AG09309 (cell line): ENCODE measurements at regions not wholly inside any gene's neighbourhood (a gene's known extent, or its start where the extent isn't known, plus 50 kb on each side); places are given as distances from the start of the nearest gene placed in this dataset.

Experiments used
- DNase-seq: peaks from one replicate; pipeline ENCODE4 v3.0.0-alpha.2; 2010; ENCODE audit warnings: low read depth
- H3K4me3 ChIP-seq: 2 replicates; pipeline ENCODE4 v1.5.1; 2011; ENCODE audit warnings: mild to moderate bottlenecking, low read depth, low read length, moderate library complexity; ENCODE audit not compliant: control insufficient read depth
- TF ChIP-seq, protein P1 (sequence below): IDR thresholded peaks from 2 replicates; pipeline ENCODE4 v1.5.1; 2011; ENCODE audit warnings: mild to moderate bottlenecking, low read depth, low read length, inconsistent platforms; ENCODE audit not compliant: insufficient read depth, control insufficient read depth; ENCODE audit errors: missing control alignments

DNA sequence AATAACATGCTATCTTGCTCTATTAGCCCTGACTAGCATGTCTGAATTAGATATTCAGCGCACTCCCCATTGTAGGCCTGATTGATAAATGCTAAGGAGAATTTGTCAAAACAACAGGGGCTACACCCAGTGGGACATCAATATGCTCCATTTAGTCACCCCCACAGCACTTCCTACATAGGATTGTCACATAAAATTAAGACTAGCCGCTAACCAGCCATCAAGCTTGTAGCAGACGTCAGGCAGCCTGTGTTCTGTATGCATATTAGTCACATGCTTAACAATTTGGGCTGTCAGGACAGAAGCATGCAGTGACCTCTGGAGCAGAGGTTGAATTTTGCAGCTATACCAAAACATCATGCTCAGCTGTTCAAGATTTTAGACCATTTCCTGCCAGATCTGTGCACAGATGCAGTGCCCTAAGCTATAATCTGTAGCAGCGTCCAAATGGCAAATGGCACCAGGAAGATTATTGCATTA is 197.4 kb upstream of the ISL1 start:
- TF ChIP-seq, protein P1, sequence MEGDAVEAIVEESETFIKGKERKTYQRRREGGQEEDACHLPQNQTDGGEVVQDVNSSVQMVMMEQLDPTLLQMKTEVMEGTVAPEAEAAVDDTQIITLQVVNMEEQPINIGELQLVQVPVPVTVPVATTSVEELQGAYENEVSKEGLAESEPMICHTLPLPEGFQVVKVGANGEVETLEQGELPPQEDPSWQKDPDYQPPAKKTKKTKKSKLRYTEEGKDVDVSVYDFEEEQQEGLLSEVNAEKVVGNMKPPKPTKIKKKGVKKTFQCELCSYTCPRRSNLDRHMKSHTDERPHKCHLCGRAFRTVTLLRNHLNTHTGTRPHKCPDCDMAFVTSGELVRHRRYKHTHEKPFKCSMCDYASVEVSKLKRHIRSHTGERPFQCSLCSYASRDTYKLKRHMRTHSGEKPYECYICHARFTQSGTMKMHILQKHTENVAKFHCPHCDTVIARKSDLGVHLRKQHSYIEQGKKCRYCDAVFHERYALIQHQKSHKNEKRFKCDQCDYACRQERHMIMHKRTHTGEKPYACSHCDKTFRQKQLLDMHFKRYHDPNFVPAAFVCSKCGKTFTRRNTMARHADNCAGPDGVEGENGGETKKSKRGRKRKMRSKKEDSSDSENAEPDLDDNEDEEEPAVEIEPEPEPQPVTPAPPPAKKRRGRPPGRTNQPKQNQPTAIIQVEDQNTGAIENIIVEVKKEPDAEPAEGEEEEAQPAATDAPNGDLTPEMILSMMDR = no peak
- H3K4me3 ChIP-seq = no peak overlapping the region
- DNase-seq = no peak

DNA sequence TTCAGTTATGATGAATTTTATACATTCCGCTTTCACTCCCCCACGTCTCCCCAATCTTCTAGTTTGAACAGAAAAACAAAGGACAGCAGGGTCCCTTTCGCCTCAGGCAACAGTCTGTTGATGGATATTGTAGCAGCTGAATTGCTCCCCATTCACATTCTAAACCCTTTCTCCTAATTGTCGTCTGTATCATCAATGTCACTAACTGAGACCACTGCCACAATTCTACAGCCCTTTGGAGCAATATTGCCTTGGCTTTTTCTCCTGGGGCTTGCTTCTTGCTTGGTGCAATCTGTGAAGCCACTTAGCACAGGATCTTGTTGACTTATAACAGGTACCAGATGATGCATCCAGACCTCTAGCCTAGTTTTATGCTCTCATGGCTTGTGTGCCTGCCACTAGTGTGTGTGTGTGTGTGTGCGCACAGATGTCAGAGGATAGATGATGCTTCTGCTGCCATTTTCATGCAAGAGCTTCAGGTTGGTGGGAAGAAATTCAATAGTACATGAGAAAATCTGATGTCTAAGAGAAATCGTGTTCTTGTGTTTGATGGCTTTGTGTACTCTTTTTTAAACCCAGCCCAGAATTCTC is 195.2 kb upstream of the ISL1 start:
- no peak for DNase-seq
- no peak overlapping the region for H3K4me3 ChIP-seq
- TF ChIP-seq, protein P1 = no peak

DNA sequence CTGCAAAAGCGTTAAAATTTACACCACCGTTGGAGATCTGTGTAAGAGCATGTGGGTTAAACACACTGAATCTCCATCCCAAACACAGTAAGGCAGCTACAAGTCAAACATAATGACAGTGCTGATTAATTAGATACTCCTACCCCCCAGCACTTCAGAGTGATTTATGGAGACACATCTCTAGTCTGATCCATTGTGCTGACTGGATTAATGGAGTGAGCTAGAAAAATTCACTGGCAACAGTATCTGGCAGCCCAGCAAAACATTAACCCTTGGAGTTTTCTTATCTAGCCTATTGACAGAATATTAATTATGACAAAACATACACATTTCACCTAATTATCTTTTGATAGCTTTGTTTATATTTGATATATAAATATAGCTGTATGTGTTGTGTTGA is 188.6 kb upstream of the ISL1 start:
- no peak overlapping the region for H3K4me3 ChIP-seq
- DNase-seq = no peak
- TF ChIP-seq, protein P1 = no peak

DNA sequence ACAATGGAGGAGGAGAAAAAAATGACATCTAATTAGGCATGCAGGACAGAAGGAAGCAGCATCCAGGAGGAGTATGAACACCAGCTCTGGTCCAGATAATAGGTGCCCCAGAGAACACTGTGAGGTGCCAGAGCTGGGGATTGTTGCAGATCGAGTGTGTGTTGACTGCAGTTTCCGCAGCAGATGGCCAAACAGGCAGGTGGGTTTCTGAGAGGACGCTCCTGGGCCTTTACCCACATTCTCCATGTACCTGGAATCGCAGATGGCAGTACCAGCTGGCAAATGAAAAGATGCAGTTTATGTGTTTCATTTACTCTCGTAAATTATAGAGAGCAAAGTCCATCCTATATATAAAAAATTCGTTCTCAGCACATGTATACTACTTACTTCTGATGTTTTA is 182.2 kb upstream of the ISL1 start:
- DNase-seq = no peak
- TF ChIP-seq, protein P1 = no peak
- no peak overlapping the region for H3K4me3 ChIP-seq

DNA sequence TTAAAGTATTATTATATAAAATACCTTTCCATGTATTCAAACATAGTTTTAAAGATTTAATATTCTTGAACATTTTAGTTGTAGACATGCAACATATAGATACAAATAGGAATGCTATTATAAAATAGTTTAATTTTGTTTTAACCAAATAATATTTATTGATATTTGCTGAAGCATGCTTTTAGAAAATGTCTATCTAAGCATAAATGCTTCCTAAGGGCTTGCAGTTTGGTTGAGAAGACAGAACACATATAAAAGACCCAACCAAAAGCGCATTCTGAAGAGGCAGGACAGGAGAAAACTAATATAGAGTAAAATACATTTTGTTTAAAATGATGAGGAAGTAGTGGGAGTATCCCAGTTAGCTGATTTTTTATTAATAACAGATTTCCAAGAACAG is 181.5 kb upstream of the ISL1 start:
- TF ChIP-seq, protein P1 = no peak
- no peak for DNase-seq
- no peak overlapping the region for H3K4me3 ChIP-seq

DNA sequence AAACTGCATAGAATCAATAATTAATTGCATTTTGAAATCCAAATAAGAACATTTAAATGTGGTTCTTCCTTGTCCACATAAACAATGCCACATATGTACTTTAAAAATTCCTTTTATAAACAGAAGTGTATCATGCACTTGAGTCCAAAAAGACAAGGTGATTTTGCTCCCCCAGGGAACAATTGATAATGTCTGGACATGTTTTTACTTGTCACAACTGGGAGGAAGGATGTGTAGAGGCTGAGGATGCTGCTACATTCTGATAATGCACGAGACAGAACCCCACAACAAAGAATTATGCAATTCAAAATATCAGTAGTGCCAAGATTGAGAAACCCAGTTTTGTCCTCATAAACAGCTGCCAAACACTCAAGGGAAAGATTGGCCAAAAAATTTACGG is 181.1 kb upstream of the ISL1 start:
- TF ChIP-seq, protein P1 = no peak
- no peak for DNase-seq
- no peak overlapping the region for H3K4me3 ChIP-seq

DNA sequence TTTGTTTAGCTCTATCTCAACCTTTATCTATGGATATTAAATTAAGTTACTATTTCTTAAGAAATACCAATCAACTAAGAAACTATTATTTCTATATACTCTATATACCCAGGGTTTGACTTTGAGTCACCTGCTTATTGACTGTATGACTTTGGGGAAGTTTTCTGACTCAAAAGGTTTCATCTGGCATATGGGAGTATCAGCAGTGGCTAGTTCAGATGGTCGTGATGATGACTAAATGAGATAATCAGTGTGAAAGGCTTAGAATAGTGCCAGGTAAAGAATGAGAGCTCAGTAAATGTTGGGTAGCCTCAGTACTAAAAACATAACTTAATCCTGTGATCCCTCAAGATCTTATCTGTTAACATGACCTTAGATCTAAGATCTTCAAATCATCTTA is 179.7 kb upstream of the ISL1 start:
- TF ChIP-seq, protein P1 = no peak
- H3K4me3 ChIP-seq = no peak overlapping the region
- DNase-seq = no peak
